ENCODE measurements at regions not wholly inside any gene's neighbourhood (a gene's known extent, or its start where the extent isn't known, plus 50 kb on each side); places are given as distances from the start of the nearest gene placed in this dataset.

- CTCF ChIA-PET = no interaction called here
Observed at GRCh38 chr1:62926681-62927252, 142.8 kb downstream of the ATG4C start.

GRCh38 chr1:62928885-62929284 lies 145.0 kb downstream of the ATG4C start:
- H3K9me3 Mint-ChIP-seq = no peaks in the 10 kb centered on the region
- H3K27me3 Mint-ChIP-seq = peaks cover 3% of the 10 kb centered on the region
- H3K36me3 Mint-ChIP-seq (ENCODE audit: low read depth) = no peaks in the 10 kb centered on the region
- ChIA-PET POLR2A (no interaction called here), CTCF (no interaction called here)
- H3K4me3 Mint-ChIP-seq = no peak overlapping the region
- no peaks in the 10 kb centered on the region for H3K4me1 Mint-ChIP-seq
- intact Hi-C loops (cut with micrococcal nuclease) = no loop called here
- no peak overlapping the region for H3K27ac Mint-ChIP-seq
- no peak for TF ChIP-seq CTCF (IDR thresholded peaks at IDR 0.05)
- ATAC-seq (ENCODE audit: low read depth) = no peak
- no peak for DNase-seq

More at GRCh38 chr1:62926681-62927252, 142.8 kb downstream of the ATG4C start:
- DNase-seq (no peak), ATAC-seq (ENCODE audit: low read depth) (no peak)
- POLR2A ChIA-PET = no interaction called here
- intact Hi-C loops (cut with micrococcal nuclease) = no loop called here
- Mint-ChIP-seq H3K36me3 (ENCODE audit: low read depth) (no peaks in the 10 kb centered on the region), H3K27ac (no peak overlapping the region), H3K4me1 (no peaks in the 10 kb centered on the region), H3K27me3 (no peaks in the 10 kb centered on the region), H3K9me3 (peaks cover 3% of the 10 kb centered on the region), H3K4me3 (no peak overlapping the region)
- TF ChIP-seq CTCF (IDR thresholded peaks at IDR 0.05) = no peak

GRCh38 chr1:62937634-62938296 lies 153.8 kb downstream of the ATG4C start:
- POLR2A ChIA-PET = no interaction called here
- no peak overlapping the region for H3K4me3 Mint-ChIP-seq

GRCh38 chr1:62941780-62942179 lies 157.8 kb downstream of the ATG4C start:
- no peak overlapping the region for H3K4me3 Mint-ChIP-seq
- peaks cover 21% of the 10 kb centered on the region for H3K27me3 Mint-ChIP-seq
- no peak overlapping the region for H3K27ac Mint-ChIP-seq
- ChIA-PET POLR2A (no interaction called here), CTCF (no interaction called here)
- no peak for ATAC-seq (ENCODE audit: low read depth)
- no peaks in the 10 kb centered on the region for H3K36me3 Mint-ChIP-seq (ENCODE audit: low read depth)
- intact Hi-C loops (cut with micrococcal nuclease) = no loop called here
- no peak for DNase-seq
- H3K4me1 Mint-ChIP-seq = no peaks in the 10 kb centered on the region
- TF ChIP-seq CTCF (IDR thresholded peaks at IDR 0.05) = no peak
- no peaks in the 10 kb centered on the region for H3K9me3 Mint-ChIP-seq

More at GRCh38 chr1:62937634-62938296, 153.8 kb downstream of the ATG4C start:
- H3K27me3 Mint-ChIP-seq = peaks cover 8% of the 10 kb centered on the region
- no peaks in the 10 kb centered on the region for H3K4me1 Mint-ChIP-seq
- no peak for TF ChIP-seq CTCF (IDR thresholded peaks at IDR 0.05)
- no peaks in the 10 kb centered on the region for H3K9me3 Mint-ChIP-seq
- no peak overlapping the region for H3K27ac Mint-ChIP-seq
- DNase-seq (no peak), ATAC-seq (ENCODE audit: low read depth) (no peak)
- intact Hi-C loops (cut with micrococcal nuclease) = no loop called here
- CTCF ChIA-PET = no interaction called here
- H3K36me3 Mint-ChIP-seq (ENCODE audit: low read depth) = no peaks in the 10 kb centered on the region

- ATAC-seq (ENCODE audit: low read depth) = no peak
- Mint-ChIP-seq H3K27ac (no peak overlapping the region), H3K27me3 (peaks cover 20% of the 10 kb centered on the region), H3K9me3 (no peaks in the 10 kb centered on the region), H3K4me3 (no peak overlapping the region), H3K36me3 (ENCODE audit: low read depth) (no peaks in the 10 kb centered on the region), H3K4me1 (no peaks in the 10 kb centered on the region)
- ChIA-PET POLR2A (no interaction called here), CTCF (no interaction called here)
- intact Hi-C loops (cut with micrococcal nuclease) = no loop called here
- DNase-seq = no peak
- no peak for TF ChIP-seq CTCF (IDR thresholded peaks at IDR 0.05)
Observed at GRCh38 chr1:62946511-62946910, 162.6 kb downstream of the ATG4C start.
